ENCODE measurements at regions not wholly inside any gene's neighbourhood (a gene's known extent, or its start where the extent isn't known, plus 50 kb on each side); places are given as distances from the start of the nearest gene placed in this dataset.
A peak's percentile ranks its signal among the peaks of the same experiment; 100 is the strongest.
"Not testable (repeated sequence)": the region's sequence is repeated elsewhere in the genome, so short reads cannot be mapped to it uniquely, and the experiment has no call there.

- Histone ChIP-seq H3K4me1 (ENCODE audit: control insufficient read depth in 1 of 2, insufficient read depth in 2 of 2, low read length in 2 of 2) (peaks cover 11 to 16% of the 10 kb centered on the region in 2 donors), H3K27me3 (ENCODE audit: control insufficient read depth in 1 of 2, insufficient read depth in 2 of 2, low read length in 2 of 2) (no peaks in the 10 kb centered on the region), H3K36me3 (ENCODE audit: control insufficient read depth in 1 of 2, insufficient read depth in 2 of 2, low read length in 2 of 2) (no peaks in the 10 kb centered on the region), H3K9me3 (ENCODE audit: control insufficient read depth in 1 of 2, low read length in 2 of 2) (peaks cover 0 to 5% of the 10 kb centered on the region in 2 donors), H3K4me3 (ENCODE audit: low read depth in 1 of 2, low read length in 2 of 2) (no peak overlapping the region), H3K27ac (ENCODE audit: low read depth, low read length) (no peak overlapping the region), H3K9ac (ENCODE audit: low read depth in 1 of 2, low read length in 2 of 2) (no peak overlapping the region)
Observed at GRCh38 chr6:14887986-14888574, 357.8 kb upstream of the JARID2 start.

GRCh38 chr6:14888575-14889000, 357.3 kb upstream of the JARID2 start:
- Histone ChIP-seq H3K27ac (ENCODE audit: low read depth, low read length) (no peak overlapping the region), H3K9ac (ENCODE audit: low read depth in 1 of 2, low read length in 2 of 2) (no peak overlapping the region), H3K9me3 (ENCODE audit: control insufficient read depth in 1 of 2, low read length in 2 of 2) (peaks cover 0 to 5% of the 10 kb centered on the region in 2 donors), H3K36me3 (ENCODE audit: control insufficient read depth in 1 of 2, insufficient read depth in 2 of 2, low read length in 2 of 2) (no peaks in the 10 kb centered on the region), H3K27me3 (ENCODE audit: control insufficient read depth in 1 of 2, insufficient read depth in 2 of 2, low read length in 2 of 2) (no peaks in the 10 kb centered on the region), H3K4me1 (ENCODE audit: control insufficient read depth in 1 of 2, insufficient read depth in 2 of 2, low read length in 2 of 2) (peaks cover 11 to 16% of the 10 kb centered on the region in 2 donors), H3K4me3 (ENCODE audit: low read depth in 1 of 2, low read length in 2 of 2) (no peak overlapping the region)

GRCh38 chr6:14889188-14889587, 356.7 kb upstream of the JARID2 start:
- Histone ChIP-seq H3K9ac (ENCODE audit: low read depth in 1 of 2, low read length in 2 of 2) (no peak overlapping the region), H3K9me3 (ENCODE audit: control insufficient read depth in 1 of 2, low read length in 2 of 2) (peaks cover 0 to 5% of the 10 kb centered on the region in 2 donors), H3K27ac (ENCODE audit: low read depth, low read length) (no peak overlapping the region), H3K4me1 (ENCODE audit: control insufficient read depth in 1 of 2, insufficient read depth in 2 of 2, low read length in 2 of 2) (peaks cover 11 to 16% of the 10 kb centered on the region in 2 donors), H3K27me3 (ENCODE audit: control insufficient read depth in 1 of 2, insufficient read depth in 2 of 2, low read length in 2 of 2) (no peaks in the 10 kb centered on the region), H3K36me3 (ENCODE audit: control insufficient read depth in 1 of 2, insufficient read depth in 2 of 2, low read length in 2 of 2) (no peaks in the 10 kb centered on the region), H3K4me3 (ENCODE audit: low read depth in 1 of 2, low read length in 2 of 2) (peak overlapping the region in 1 of 2 donors; percentile 31)

GRCh38 chr6:14889611-14890593, 356.0 kb upstream of the JARID2 start:
- Histone ChIP-seq H3K4me3 (ENCODE audit: low read depth in 1 of 2, low read length in 2 of 2) (peak overlapping the region; percentile 17 to 31), H3K9ac (ENCODE audit: low read depth in 1 of 2, low read length in 2 of 2) (no peak overlapping the region), H3K9me3 (ENCODE audit: control insufficient read depth in 1 of 2, low read length in 2 of 2) (peaks cover 0 to 5% of the 10 kb centered on the region in 2 donors), H3K27ac (ENCODE audit: low read depth, low read length) (no peak overlapping the region), H3K36me3 (ENCODE audit: control insufficient read depth in 1 of 2, insufficient read depth in 2 of 2, low read length in 2 of 2) (no peaks in the 10 kb centered on the region), H3K4me1 (ENCODE audit: control insufficient read depth in 1 of 2, insufficient read depth in 2 of 2, low read length in 2 of 2) (peaks cover 11 to 16% of the 10 kb centered on the region in 2 donors), H3K27me3 (ENCODE audit: control insufficient read depth in 1 of 2, insufficient read depth in 2 of 2, low read length in 2 of 2) (no peaks in the 10 kb centered on the region)

GRCh38 chr6:14891820-14892375, 354.0 kb upstream of the JARID2 start:
- H3K9me3 ChIP-seq (ENCODE audit: control insufficient read depth in 1 of 2, low read length in 2 of 2); H3K36me3 ChIP-seq (ENCODE audit: control insufficient read depth in 1 of 2, insufficient read depth in 2 of 2, low read length in 2 of 2); H3K27ac ChIP-seq (ENCODE audit: low read depth, low read length); H3K9ac ChIP-seq (ENCODE audit: low read depth in 1 of 2, low read length in 2 of 2); H3K27me3 ChIP-seq (ENCODE audit: control insufficient read depth in 1 of 2, insufficient read depth in 2 of 2, low read length in 2 of 2); H3K4me3 ChIP-seq (ENCODE audit: low read depth in 1 of 2, low read length in 2 of 2): not testable (repeated sequence)
- H3K4me1 ChIP-seq (ENCODE audit: control insufficient read depth in 1 of 2, insufficient read depth in 2 of 2, low read length in 2 of 2): peaks cover 11 to 16% of the 10 kb centered on the region in 2 donors

GRCh38 chr6:14894105-14894504, 351.8 kb upstream of the JARID2 start:
- Histone ChIP-seq H3K9ac (ENCODE audit: low read depth in 1 of 2, low read length in 2 of 2) (no peak overlapping the region), H3K27ac (ENCODE audit: low read depth, low read length) (no peak overlapping the region), H3K27me3 (ENCODE audit: control insufficient read depth in 1 of 2, insufficient read depth in 2 of 2, low read length in 2 of 2) (no peaks in the 10 kb centered on the region), H3K9me3 (ENCODE audit: control insufficient read depth in 1 of 2, low read length in 2 of 2) (peaks cover 0 to 5% of the 10 kb centered on the region in 2 donors), H3K4me1 (ENCODE audit: control insufficient read depth in 1 of 2, insufficient read depth in 2 of 2, low read length in 2 of 2) (peaks cover 6 to 11% of the 10 kb centered on the region in 2 donors), H3K4me3 (ENCODE audit: low read depth in 1 of 2, low read length in 2 of 2) (no peak overlapping the region), H3K36me3 (ENCODE audit: control insufficient read depth in 1 of 2, insufficient read depth in 2 of 2, low read length in 2 of 2) (no peaks in the 10 kb centered on the region)

- H3K9ac ChIP-seq (ENCODE audit: low read depth in 1 of 2, low read length in 2 of 2): no peak overlapping the region
- H3K9me3 ChIP-seq (ENCODE audit: control insufficient read depth in 1 of 2, low read length in 2 of 2): no peaks in the 10 kb centered on the region
- no peak overlapping the region for H3K27ac ChIP-seq (ENCODE audit: low read depth, low read length)
- no peak overlapping the region for H3K4me3 ChIP-seq (ENCODE audit: low read depth in 1 of 2, low read length in 2 of 2)
- H3K36me3 ChIP-seq (ENCODE audit: control insufficient read depth in 1 of 2, insufficient read depth in 2 of 2, low read length in 2 of 2): no peaks in the 10 kb centered on the region
- no peaks in the 10 kb centered on the region for H3K27me3 ChIP-seq (ENCODE audit: control insufficient read depth in 1 of 2, insufficient read depth in 2 of 2, low read length in 2 of 2)
- no peaks in the 10 kb centered on the region for H3K4me1 ChIP-seq (ENCODE audit: control insufficient read depth in 1 of 2, insufficient read depth in 2 of 2, low read length in 2 of 2)
Observed at GRCh38 chr6:14896475-14896874, 349.4 kb upstream of the JARID2 start.

- H3K27me3 ChIP-seq (ENCODE audit: control insufficient read depth in 1 of 2, insufficient read depth in 2 of 2, low read length in 2 of 2): no peaks in the 10 kb centered on the region
- H3K9ac ChIP-seq (ENCODE audit: low read depth in 1 of 2, low read length in 2 of 2): no peak overlapping the region
- no peaks in the 10 kb centered on the region for H3K36me3 ChIP-seq (ENCODE audit: control insufficient read depth in 1 of 2, insufficient read depth in 2 of 2, low read length in 2 of 2)
- no peaks in the 10 kb centered on the region for H3K9me3 ChIP-seq (ENCODE audit: control insufficient read depth in 1 of 2, low read length in 2 of 2)
- H3K27ac ChIP-seq (ENCODE audit: low read depth, low read length): no peak overlapping the region
- no peaks in the 10 kb centered on the region for H3K4me1 ChIP-seq (ENCODE audit: control insufficient read depth in 1 of 2, insufficient read depth in 2 of 2, low read length in 2 of 2)
- no peak overlapping the region for H3K4me3 ChIP-seq (ENCODE audit: low read depth in 1 of 2, low read length in 2 of 2)
Observed at GRCh38 chr6:14897831-14898230, 348.0 kb upstream of the JARID2 start.

- H3K27ac ChIP-seq (ENCODE audit: low read depth, low read length); H3K36me3 ChIP-seq (ENCODE audit: control insufficient read depth in 1 of 2, insufficient read depth in 2 of 2, low read length in 2 of 2); H3K9me3 ChIP-seq (ENCODE audit: control insufficient read depth in 1 of 2, low read length in 2 of 2); H3K9ac ChIP-seq (ENCODE audit: low read depth in 1 of 2, low read length in 2 of 2); H3K27me3 ChIP-seq (ENCODE audit: control insufficient read depth in 1 of 2, insufficient read depth in 2 of 2, low read length in 2 of 2); H3K4me3 ChIP-seq (ENCODE audit: low read depth in 1 of 2, low read length in 2 of 2): not testable (repeated sequence)
- H3K4me1 ChIP-seq (ENCODE audit: control insufficient read depth in 1 of 2, insufficient read depth in 2 of 2, low read length in 2 of 2): peaks cover 13 to 15% of the 10 kb centered on the region in 2 donors
Observed at GRCh38 chr6:14899441-14899840, 346.4 kb upstream of the JARID2 start.

- Histone ChIP-seq H3K4me1 (ENCODE audit: control insufficient read depth in 1 of 2, insufficient read depth in 2 of 2, low read length in 2 of 2) (peaks cover 13 to 26% of the 10 kb centered on the region in 2 donors), H3K9ac (ENCODE audit: low read depth in 1 of 2, low read length in 2 of 2) (no peak overlapping the region), H3K9me3 (ENCODE audit: control insufficient read depth in 1 of 2, low read length in 2 of 2) (no peaks in the 10 kb centered on the region), H3K27ac (ENCODE audit: low read depth, low read length) (no peak overlapping the region), H3K36me3 (ENCODE audit: control insufficient read depth in 1 of 2, insufficient read depth in 2 of 2, low read length in 2 of 2) (no peaks in the 10 kb centered on the region), H3K4me3 (ENCODE audit: low read depth in 1 of 2, low read length in 2 of 2) (no peak overlapping the region), H3K27me3 (ENCODE audit: control insufficient read depth in 1 of 2, insufficient read depth in 2 of 2, low read length in 2 of 2) (no peaks in the 10 kb centered on the region)
Observed at GRCh38 chr6:14900919-14901318, 344.9 kb upstream of the JARID2 start.
